ENCODE measurements at regions not wholly inside any gene's neighbourhood (a gene's known extent, or its start where the extent isn't known, plus 50 kb on each side); places are given as distances from the start of the nearest gene placed in this dataset.

GRCh38 chr5:92951746-92952145, 629.3 kb downstream of the NR2F1-AS1 start:
- Histone ChIP-seq H3K9ac (ENCODE audit: low read length) (no peak overlapping the region), H3F3A (ENCODE audit: insufficient read depth, low read length, poor library complexity, severe bottlenecking) (no peaks in the 10 kb centered on the region), H3K27ac (ENCODE audit: low read length) (no peak overlapping the region), H4K20me1 (ENCODE audit: insufficient read depth) (no peaks in the 10 kb centered on the region), H3K36me3 (ENCODE audit: insufficient read depth, low read length) (no peaks in the 10 kb centered on the region), H3K79me2 (replicated peaks; ENCODE audit: insufficient read depth, low read length) (no peaks in the 10 kb centered on the region), H2AFZ (ENCODE audit: low read depth, low read length) (no peak overlapping the region), H3K27me3 (ENCODE audit: insufficient read depth, low read depth, low read length) (no peaks in the 10 kb centered on the region), H3K9me2 (ENCODE audit: insufficient read depth, low read length) (no peaks in the 10 kb centered on the region), H3K9me3 (ENCODE audit: low read length) (no peaks in the 10 kb centered on the region), H3K4me2 (ENCODE audit: low read length) (no peak overlapping the region), H3K4me3 (ENCODE audit: low read length) (no peak overlapping the region)
- TF ChIP-seq REST (IDR thresholded peaks at IDR 0.05; ENCODE audit: borderline replicate concordance) (no peak), RAD21 (conservative IDR thresholded peaks at IDR 0.05) (no peak), EZH2 (IDR thresholded peaks at IDR 0.05; ENCODE audit: borderline replicate concordance, insufficient read depth, low read length, poor library complexity, severe bottlenecking) (no peak), TAF1 (IDR thresholded peaks at IDR 0.05; ENCODE audit: low read depth) (no peak), SMC3 (conservative IDR thresholded peaks at IDR 0.05; ENCODE audit: poor library complexity) (no peak), POLR2AphosphoS5 (IDR thresholded peaks at IDR 0.05) (no peak), CTCF (IDR thresholded peaks at IDR 0.05; ENCODE audit: poor library complexity, severe bottlenecking) (no peak), MXI1 (conservative IDR thresholded peaks at IDR 0.05; ENCODE audit: poor library complexity, severe bottlenecking) (no peak), EP300 (conservative IDR thresholded peaks at IDR 0.05; ENCODE audit: poor library complexity, severe bottlenecking) (no peak)

DNA sequence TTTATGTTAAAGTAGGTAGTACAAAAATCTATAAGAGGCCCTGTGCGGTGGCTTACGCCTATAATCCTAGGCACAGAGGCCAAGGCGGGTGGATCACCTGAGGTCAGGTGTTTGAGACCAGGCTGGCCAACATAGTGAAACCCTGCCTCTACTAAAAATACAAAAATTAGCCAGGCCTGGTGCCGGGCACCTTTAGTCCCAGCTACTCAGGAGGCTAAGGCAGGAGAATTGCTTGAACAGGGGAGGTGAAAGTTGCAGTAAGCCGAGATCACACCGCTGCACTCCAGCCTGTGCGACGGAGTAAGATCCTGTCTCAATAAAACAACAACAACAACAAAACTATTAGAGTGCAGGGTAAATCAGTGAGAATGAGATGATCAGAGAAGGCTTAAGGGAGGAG, 634.5 kb downstream of the NR2F1-AS1 start:
- H3F3A ChIP-seq (ENCODE audit: insufficient read depth, low read length, poor library complexity, severe bottlenecking): no peaks in the 10 kb centered on the region
- H3K27ac ChIP-seq (ENCODE audit: low read length): no peak overlapping the region
- no peaks in the 10 kb centered on the region for H3K79me2 ChIP-seq (replicated peaks; ENCODE audit: insufficient read depth, low read length)
- H3K27me3 ChIP-seq (ENCODE audit: insufficient read depth, low read depth, low read length): no peaks in the 10 kb centered on the region
- H3K9me2 ChIP-seq (ENCODE audit: insufficient read depth, low read length): no peaks in the 10 kb centered on the region
- H3K4me3 ChIP-seq (ENCODE audit: low read length): no peak overlapping the region
- H2AFZ ChIP-seq (ENCODE audit: low read depth, low read length): no peak overlapping the region
- no peaks in the 10 kb centered on the region for H4K20me1 ChIP-seq (ENCODE audit: insufficient read depth)
- no peaks in the 10 kb centered on the region for H3K9me3 ChIP-seq (ENCODE audit: low read length)
- no peak for TF ChIP-seq EP300 (conservative IDR thresholded peaks at IDR 0.05; ENCODE audit: poor library complexity, severe bottlenecking)
- TF ChIP-seq REST (IDR thresholded peaks at IDR 0.05; ENCODE audit: borderline replicate concordance): no peak
- TF ChIP-seq POLR2AphosphoS5 (IDR thresholded peaks at IDR 0.05): no peak
- no peaks in the 10 kb centered on the region for H3K36me3 ChIP-seq (ENCODE audit: insufficient read depth, low read length)
- H3K4me2 ChIP-seq (ENCODE audit: low read length): no peak overlapping the region
- no peak overlapping the region for H3K9ac ChIP-seq (ENCODE audit: low read length)
